ENCODE measurements at regions not wholly inside any gene's neighbourhood (a gene's known extent, or its start where the extent isn't known, plus 50 kb on each side); places are given as distances from the start of the nearest gene placed in this dataset.

- intact Hi-C loops (cut with micrococcal nuclease; ENCODE audit: unreplicated experiment) (no loop called here), in situ Hi-C loops (cut with HindIII; ENCODE audit: low pct_unique_long_range_greater_than_20kb, low sequenced_read_pairs) (no loop called here)
- ChIA-PET CTCF (no interaction called here), POLR2A (no interaction called here)
- H3K27ac ChIP-seq (ENCODE audit: low read length): no peak overlapping the region
- TF ChIP-seq TCF7L2 (IDR thresholded peaks at IDR 0.05; ENCODE audit: low read depth, low read length) (no peak), SIN3A (IDR thresholded peaks at IDR 0.05; ENCODE audit: borderline replicate concordance, insufficient read depth, low read depth, low read length) (no peak)
- no peaks in the 10 kb centered on the region for H3K9me3 ChIP-seq (ENCODE audit: control insufficient read depth, insufficient read depth, low read depth, low read length)
- H3K4me1 ChIP-seq (ENCODE audit: control insufficient read depth, insufficient read depth, low read length): no peaks in the 10 kb centered on the region
- BruUV-seq (replicated peaks): no TSS peak
- H3K36me3 ChIP-seq (ENCODE audit: control insufficient read depth, insufficient read depth, low read length): no peaks in the 10 kb centered on the region
- no peaks in the 10 kb centered on the region for H3K27me3 ChIP-seq (ENCODE audit: control insufficient read depth, insufficient read depth, low read length)
- ATAC-seq (no peak), DNase-seq (ENCODE audit: low read depth, low spot score) (no peak)
- no peak overlapping the region for H3K4me3 ChIP-seq (ENCODE audit: low read depth in 2 of 2, low read length in 2 of 2)
These were observed 179.4 kb upstream of the FN1 start for GRCh38 chr2:215615067-215615802.

GRCh38 chr2:215614296-215614695, 178.4 kb upstream of the FN1 start:
- Histone ChIP-seq H3K36me3 (ENCODE audit: control insufficient read depth, insufficient read depth, low read length) (no peaks in the 10 kb centered on the region), H3K27ac (ENCODE audit: low read length) (no peak overlapping the region), H3K4me1 (ENCODE audit: control insufficient read depth, insufficient read depth, low read length) (no peaks in the 10 kb centered on the region), H3K4me3 (ENCODE audit: low read depth in 2 of 2, low read length in 2 of 2) (no peak overlapping the region), H3K9me3 (ENCODE audit: control insufficient read depth, insufficient read depth, low read depth, low read length) (no peaks in the 10 kb centered on the region), H3K27me3 (ENCODE audit: control insufficient read depth, insufficient read depth, low read length) (no peaks in the 10 kb centered on the region)
- intact Hi-C loops (cut with micrococcal nuclease; ENCODE audit: unreplicated experiment): no loop called here
- BruUV-seq (replicated peaks): no TSS peak
- ATAC-seq: no peak
- no peak for DNase-seq (ENCODE audit: low read depth, low spot score)
- no peak for TF ChIP-seq CTCF (IDR thresholded peaks at IDR 0.05)
- no peak for TF ChIP-seq SIN3A (IDR thresholded peaks at IDR 0.05; ENCODE audit: borderline replicate concordance, insufficient read depth, low read depth, low read length)
- TF ChIP-seq REST (IDR thresholded peaks at IDR 0.05; ENCODE audit: insufficient read depth in 1 of 2, low read depth in 2 of 2, low read length in 1 of 2): no peak
- no peak for TF ChIP-seq POLR2AphosphoS5 (IDR thresholded peaks at IDR 0.05; ENCODE audit: low read depth, low read length)
- TF ChIP-seq TCF7L2 (IDR thresholded peaks at IDR 0.05; ENCODE audit: low read depth, low read length): no peak
- CTCF ChIA-PET: no interaction called here
- POLR2A ChIA-PET: no interaction called here
- in situ Hi-C loops (cut with HindIII; ENCODE audit: low pct_unique_long_range_greater_than_20kb, low sequenced_read_pairs): no loop called here

DNA sequence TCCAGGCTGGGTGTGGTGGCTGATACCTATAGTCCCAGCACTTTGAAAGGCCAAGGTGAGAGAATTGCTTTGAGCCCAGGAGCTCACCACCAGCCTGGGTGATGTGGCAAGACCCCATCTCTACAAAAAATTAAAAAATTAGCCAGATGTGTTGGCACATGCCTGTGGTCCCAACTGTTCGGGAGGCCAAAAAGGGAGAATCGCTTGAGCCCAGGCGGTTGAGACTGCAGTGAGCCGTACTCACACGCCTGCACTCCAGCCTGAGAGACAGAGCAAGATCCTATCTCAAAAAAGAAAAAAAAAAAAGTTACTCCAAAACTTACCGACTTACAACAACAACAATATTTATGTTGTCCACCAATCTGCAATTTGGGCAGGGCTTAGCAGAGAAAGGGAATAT, 178.0 kb upstream of the FN1 start:
- ATAC-seq: no peak
- in situ Hi-C loops (cut with HindIII; ENCODE audit: low pct_unique_long_range_greater_than_20kb, low sequenced_read_pairs) (no loop called here), intact Hi-C loops (cut with micrococcal nuclease; ENCODE audit: unreplicated experiment) (no loop called here)
- BruUV-seq (replicated peaks): no TSS peak
- TF ChIP-seq REST (IDR thresholded peaks at IDR 0.05; ENCODE audit: insufficient read depth in 1 of 2, low read depth in 2 of 2, low read length in 1 of 2) (no peak), TCF7L2 (IDR thresholded peaks at IDR 0.05; ENCODE audit: low read depth, low read length) (no peak), POLR2AphosphoS5 (IDR thresholded peaks at IDR 0.05; ENCODE audit: low read depth, low read length) (no peak), SIN3A (IDR thresholded peaks at IDR 0.05; ENCODE audit: borderline replicate concordance, insufficient read depth, low read depth, low read length) (no peak), CTCF (IDR thresholded peaks at IDR 0.05) (no peak)
- POLR2A ChIA-PET: no interaction called here
- no peaks in the 10 kb centered on the region for H3K27me3 ChIP-seq (ENCODE audit: control insufficient read depth, insufficient read depth, low read length)
- CTCF ChIA-PET: no interaction called here
- no peaks in the 10 kb centered on the region for H3K36me3 ChIP-seq (ENCODE audit: control insufficient read depth, insufficient read depth, low read length)
- DNase-seq (ENCODE audit: low read depth, low spot score): no peak
- no peaks in the 10 kb centered on the region for H3K4me1 ChIP-seq (ENCODE audit: control insufficient read depth, insufficient read depth, low read length)
- no peak overlapping the region for H3K4me3 ChIP-seq (ENCODE audit: low read depth in 2 of 2, low read length in 2 of 2)
- H3K9me3 ChIP-seq (ENCODE audit: control insufficient read depth, insufficient read depth, low read depth, low read length): no peaks in the 10 kb centered on the region
- H3K27ac ChIP-seq (ENCODE audit: low read length): no peak overlapping the region
